ENCODE measurements at regions not wholly inside any gene's neighbourhood (a gene's known extent, or its start where the extent isn't known, plus 50 kb on each side); places are given as distances from the start of the nearest gene placed in this dataset.

GRCh38 chr3:116864590-116864927 is 155.0 kb downstream of the TUSC7 start:
- TF ChIP-seq SNAI2 (CRISPR knock-in tag; IDR thresholded peaks at IDR 0.05) (no peak), TSHZ2 (CRISPR knock-in tag; IDR thresholded peaks at IDR 0.05) (no peak), ESRRG (CRISPR knock-in tag; IDR thresholded peaks at IDR 0.05) (no peak), ZNF8 (CRISPR knock-in tag; IDR thresholded peaks at IDR 0.05) (no peak), ARNTL (CRISPR knock-in tag; IDR thresholded peaks at IDR 0.05; ENCODE audit: borderline replicate concordance, low read depth) (no peak), ZNF70 (CRISPR knock-in tag; IDR thresholded peaks at IDR 0.05) (no peak), ZC3H10 (CRISPR knock-in tag; IDR thresholded peaks at IDR 0.05) (no peak)
- TF ChIP-seq, protein P1, sequence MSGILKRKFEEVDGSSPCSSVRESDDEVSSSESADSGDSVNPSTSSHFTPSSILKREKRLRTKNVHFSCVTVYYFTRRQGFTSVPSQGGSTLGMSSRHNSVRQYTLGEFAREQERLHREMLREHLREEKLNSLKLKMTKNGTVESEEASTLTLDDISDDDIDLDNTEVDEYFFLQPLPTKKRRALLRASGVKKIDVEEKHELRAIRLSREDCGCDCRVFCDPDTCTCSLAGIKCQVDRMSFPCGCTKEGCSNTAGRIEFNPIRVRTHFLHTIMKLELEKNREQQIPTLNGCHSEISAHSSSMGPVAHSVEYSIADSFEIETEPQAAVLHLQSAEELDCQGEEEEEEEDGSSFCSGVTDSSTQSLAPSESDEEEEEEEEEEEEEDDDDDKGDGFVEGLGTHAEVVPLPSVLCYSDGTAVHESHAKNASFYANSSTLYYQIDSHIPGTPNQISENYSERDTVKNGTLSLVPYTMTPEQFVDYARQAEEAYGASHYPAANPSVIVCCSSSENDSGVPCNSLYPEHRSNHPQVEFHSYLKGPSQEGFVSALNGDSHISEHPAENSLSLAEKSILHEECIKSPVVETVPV (CRISPR knock-in tag; IDR thresholded peaks at IDR 0.05): no peak
- TF ChIP-seq, protein P2, sequence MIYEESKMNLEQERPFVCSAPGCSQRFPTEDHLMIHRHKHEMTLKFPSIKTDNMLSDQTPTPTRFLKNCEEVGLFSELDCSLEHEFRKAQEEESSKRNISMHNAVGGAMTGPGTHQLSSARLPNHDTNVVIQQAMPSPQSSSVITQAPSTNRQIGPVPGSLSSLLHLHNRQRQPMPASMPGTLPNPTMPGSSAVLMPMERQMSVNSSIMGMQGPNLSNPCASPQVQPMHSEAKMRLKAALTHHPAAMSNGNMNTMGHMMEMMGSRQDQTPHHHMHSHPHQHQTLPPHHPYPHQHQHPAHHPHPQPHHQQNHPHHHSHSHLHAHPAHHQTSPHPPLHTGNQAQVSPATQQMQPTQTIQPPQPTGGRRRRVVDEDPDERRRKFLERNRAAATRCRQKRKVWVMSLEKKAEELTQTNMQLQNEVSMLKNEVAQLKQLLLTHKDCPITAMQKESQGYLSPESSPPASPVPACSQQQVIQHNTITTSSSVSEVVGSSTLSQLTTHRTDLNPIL (CRISPR knock-in tag; IDR thresholded peaks at IDR 0.05; ENCODE audit: low read depth): no peak
- ATAC-seq: no peak

- TF ChIP-seq ZNF70 (CRISPR knock-in tag; IDR thresholded peaks at IDR 0.05) (no peak), ESRRG (CRISPR knock-in tag; IDR thresholded peaks at IDR 0.05) (no peak), BACH2 (CRISPR knock-in tag; IDR thresholded peaks at IDR 0.05; ENCODE audit: borderline replicate concordance) (no peak), TCF4 (CRISPR knock-in tag; IDR thresholded peaks at IDR 0.05; ENCODE audit: borderline replicate concordance) (no peak), ZNF8 (CRISPR knock-in tag; IDR thresholded peaks at IDR 0.05) (no peak)
- TF ChIP-seq, protein P1 (CRISPR knock-in tag; IDR thresholded peaks at IDR 0.05): no peak
- TF ChIP-seq, protein P3, sequence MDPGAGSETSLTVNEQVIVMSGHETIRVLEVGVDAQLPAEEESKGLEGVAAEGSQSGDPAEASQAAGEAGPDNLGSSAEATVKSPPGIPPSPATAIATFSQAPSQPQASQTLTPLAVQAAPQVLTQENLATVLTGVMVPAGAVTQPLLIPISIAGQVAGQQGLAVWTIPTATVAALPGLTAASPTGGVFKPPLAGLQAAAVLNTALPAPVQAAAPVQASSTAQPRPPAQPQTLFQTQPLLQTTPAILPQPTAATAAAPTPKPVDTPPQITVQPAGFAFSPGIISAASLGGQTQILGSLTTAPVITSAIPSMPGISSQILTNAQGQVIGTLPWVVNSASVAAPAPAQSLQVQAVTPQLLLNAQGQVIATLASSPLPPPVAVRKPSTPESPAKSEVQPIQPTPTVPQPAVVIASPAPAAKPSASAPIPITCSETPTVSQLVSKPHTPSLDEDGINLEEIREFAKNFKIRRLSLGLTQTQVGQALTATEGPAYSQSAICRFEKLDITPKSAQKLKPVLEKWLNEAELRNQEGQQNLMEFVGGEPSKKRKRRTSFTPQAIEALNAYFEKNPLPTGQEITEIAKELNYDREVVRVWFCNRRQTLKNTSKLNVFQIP (CRISPR knock-in tag; IDR thresholded peaks at IDR 0.05; ENCODE audit: borderline replicate concordance, low read depth): no peak
- ATAC-seq: no peak
These were observed 160.8 kb downstream of the TUSC7 start for GRCh38 chr3:116870379-116870778.

- no peak for ATAC-seq
- no peak for TF ChIP-seq BACH2 (CRISPR knock-in tag; IDR thresholded peaks at IDR 0.05; ENCODE audit: borderline replicate concordance)
- TF ChIP-seq ZNF70 (CRISPR knock-in tag; IDR thresholded peaks at IDR 0.05): no peak
These were observed 162.3 kb downstream of the TUSC7 start for GRCh38 chr3:116871905-116872304.

DNA sequence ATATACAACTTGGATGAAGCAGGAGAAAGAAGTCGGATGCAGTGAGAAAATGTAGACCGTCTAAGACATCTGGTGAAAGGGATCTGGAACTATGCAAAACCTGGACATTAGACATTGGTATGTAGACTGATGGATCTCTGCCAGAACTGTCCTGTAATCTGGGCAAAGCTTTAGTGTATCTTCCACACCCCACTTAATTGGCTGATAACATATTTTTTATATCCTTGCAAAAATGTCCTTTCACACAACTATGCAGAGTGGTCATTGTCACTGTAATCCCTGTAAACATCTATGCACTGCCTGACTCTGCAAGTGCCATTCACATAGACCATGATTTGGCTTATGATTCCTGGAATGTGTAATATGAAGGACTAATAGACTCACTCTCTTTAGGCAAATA is 163.1 kb downstream of the TUSC7 start:
- ATAC-seq: peak; percentile 86
- TF ChIP-seq SNAI2 (CRISPR knock-in tag; IDR thresholded peaks at IDR 0.05) (peak; percentile 44; the same call in 1 of the 2 replicates), ISL1 (CRISPR knock-in tag; IDR thresholded peaks at IDR 0.05) (peak; percentile 89), ZNF70 (CRISPR knock-in tag; IDR thresholded peaks at IDR 0.05) (no peak), TCF4 (CRISPR knock-in tag; IDR thresholded peaks at IDR 0.05; ENCODE audit: borderline replicate concordance) (peak; percentile 34; the same call in 1 of the 2 replicates), TSHZ2 (CRISPR knock-in tag; IDR thresholded peaks at IDR 0.05) (0 out of 2 replicates have a peak, but pooled peaks have one; percentile 49)

Data from SK-N-SH treated with all-trans-retinoic acid at 6 μM for 48 hours (cell line).